ENCODE measurements at regions not wholly inside any gene's neighbourhood (a gene's known extent, or its start where the extent isn't known, plus 50 kb on each side); places are given as distances from the start of the nearest gene placed in this dataset.
A peak's percentile ranks its signal among the peaks of the same experiment; 100 is the strongest.

- TF ChIP-seq CTCF (IDR thresholded peaks at IDR 0.05) (no peak), POLR2AphosphoS5 (IDR thresholded peaks at IDR 0.05) (peak; percentile 17)
These were observed 110.1 kb upstream of the TGFBR2 start for GRCh38 chr3:30496066-30496966.
